ENCODE measurements at regions not wholly inside any gene's neighbourhood (a gene's known extent, or its start where the extent isn't known, plus 50 kb on each side); places are given as distances from the start of the nearest gene placed in this dataset.

DNA sequence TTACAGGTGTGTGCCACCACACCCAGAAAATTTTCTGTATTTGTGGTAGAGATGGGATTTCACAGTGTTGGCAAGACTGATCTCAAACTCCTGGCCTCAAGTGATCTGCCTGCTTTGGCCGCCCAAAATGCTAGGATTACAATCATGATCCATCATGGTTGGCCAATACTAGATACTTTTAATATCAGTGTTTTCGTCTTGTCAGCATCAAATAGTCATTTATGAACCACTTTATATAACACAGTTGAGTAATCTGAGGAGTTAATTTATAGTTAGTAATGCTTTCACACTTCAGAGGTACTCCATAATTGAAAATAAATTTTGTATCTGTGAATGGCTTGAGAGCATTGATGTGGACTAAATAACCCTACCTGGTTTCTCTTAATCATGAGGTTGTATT is 178.6 kb downstream of the TRAM1L1 start:
- H3K27ac ChIP-seq, result no peak overlapping the region
- TF ChIP-seq, protein P1, sequence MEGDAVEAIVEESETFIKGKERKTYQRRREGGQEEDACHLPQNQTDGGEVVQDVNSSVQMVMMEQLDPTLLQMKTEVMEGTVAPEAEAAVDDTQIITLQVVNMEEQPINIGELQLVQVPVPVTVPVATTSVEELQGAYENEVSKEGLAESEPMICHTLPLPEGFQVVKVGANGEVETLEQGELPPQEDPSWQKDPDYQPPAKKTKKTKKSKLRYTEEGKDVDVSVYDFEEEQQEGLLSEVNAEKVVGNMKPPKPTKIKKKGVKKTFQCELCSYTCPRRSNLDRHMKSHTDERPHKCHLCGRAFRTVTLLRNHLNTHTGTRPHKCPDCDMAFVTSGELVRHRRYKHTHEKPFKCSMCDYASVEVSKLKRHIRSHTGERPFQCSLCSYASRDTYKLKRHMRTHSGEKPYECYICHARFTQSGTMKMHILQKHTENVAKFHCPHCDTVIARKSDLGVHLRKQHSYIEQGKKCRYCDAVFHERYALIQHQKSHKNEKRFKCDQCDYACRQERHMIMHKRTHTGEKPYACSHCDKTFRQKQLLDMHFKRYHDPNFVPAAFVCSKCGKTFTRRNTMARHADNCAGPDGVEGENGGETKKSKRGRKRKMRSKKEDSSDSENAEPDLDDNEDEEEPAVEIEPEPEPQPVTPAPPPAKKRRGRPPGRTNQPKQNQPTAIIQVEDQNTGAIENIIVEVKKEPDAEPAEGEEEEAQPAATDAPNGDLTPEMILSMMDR (conservative IDR thresholded peaks at IDR 0.05), result no peak
- TF ChIP-seq ZFX (IDR thresholded peaks at IDR 0.05), result no peak

DNA sequence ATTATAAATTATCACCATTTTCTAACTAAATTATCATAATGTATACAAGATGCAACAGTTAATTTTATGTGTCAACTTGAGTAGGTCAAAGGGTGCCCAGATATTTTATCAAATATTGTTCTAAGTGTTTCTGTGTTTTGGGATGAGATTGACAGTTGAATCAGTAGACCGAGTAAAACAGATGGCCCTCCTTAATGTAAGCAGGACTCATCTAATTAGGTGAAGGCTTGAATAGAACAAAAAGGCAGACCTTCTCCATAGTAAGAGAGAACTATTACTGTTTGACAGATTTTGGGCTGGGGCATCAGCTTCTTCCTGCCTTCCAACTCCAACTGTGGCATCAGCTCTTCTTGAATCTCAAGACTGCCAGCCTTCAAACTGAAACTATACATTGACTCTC is 185.8 kb downstream of the TRAM1L1 start:
- H3K27ac ChIP-seq, result no peak overlapping the region
- no peak for TF ChIP-seq ZFX (IDR thresholded peaks at IDR 0.05)
- TF ChIP-seq, protein P1 (conservative IDR thresholded peaks at IDR 0.05), result no peak

DNA sequence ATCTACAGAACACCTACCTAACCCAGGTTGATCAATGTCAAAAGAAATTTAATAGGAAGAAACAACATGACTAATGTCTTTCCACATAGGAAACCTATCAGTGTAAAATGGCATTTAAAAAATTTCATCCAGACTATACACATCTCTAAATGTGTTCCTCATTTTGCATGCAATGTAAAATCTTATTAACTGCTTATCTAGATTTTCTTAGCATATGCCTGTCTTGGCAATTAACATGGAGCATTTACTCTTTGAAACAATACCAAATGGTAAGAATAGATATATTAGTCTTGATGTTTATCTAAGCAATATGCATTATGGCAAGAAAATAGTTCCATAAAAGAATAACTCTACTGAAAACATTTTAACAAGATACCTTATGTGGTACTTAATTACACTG is 199.8 kb downstream of the TRAM1L1 start:
- TF ChIP-seq, protein P1 (conservative IDR thresholded peaks at IDR 0.05), result no peak
- TF ChIP-seq ZFX (IDR thresholded peaks at IDR 0.05), result no peak
- no peak overlapping the region for H3K27ac ChIP-seq

DNA sequence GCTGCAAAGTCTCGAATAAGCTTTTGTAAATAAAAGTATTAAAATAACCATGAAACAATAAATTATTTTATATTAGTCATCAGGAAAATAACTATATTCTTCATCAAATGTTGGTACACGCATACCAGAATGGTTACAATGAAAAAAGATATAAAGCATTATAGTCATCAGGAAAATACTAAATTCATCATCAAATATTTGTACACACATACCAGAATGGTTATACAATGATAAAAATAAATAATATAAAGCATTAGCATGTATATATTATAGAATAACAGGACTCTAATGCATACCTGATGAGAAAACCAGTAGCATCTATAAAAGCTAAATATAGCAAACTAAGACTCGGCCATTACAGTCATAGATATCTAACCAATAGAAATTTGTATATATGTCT is 202.9 kb downstream of the TRAM1L1 start:
- TF ChIP-seq, protein P1 (conservative IDR thresholded peaks at IDR 0.05), result no peak
- no peak for TF ChIP-seq ZFX (IDR thresholded peaks at IDR 0.05)
- H3K27ac ChIP-seq, result no peak overlapping the region

DNA sequence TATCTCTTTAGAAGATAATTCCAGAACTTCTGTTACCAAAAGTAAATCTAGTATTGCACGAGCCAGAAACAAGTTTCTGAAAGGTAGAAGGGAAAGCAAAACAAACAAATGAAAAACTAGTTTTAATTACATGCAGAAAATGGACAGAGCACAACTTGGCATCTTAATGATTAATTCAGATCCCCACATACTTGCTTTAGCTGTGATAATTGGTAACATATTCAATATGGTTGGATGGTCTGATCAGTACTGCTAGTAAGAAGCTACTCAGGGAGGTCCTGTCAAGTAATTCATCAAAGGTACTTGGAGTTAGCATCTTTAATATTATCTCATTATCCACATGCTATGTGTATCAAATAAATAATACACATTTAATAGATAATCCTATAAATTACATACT is 204.3 kb downstream of the TRAM1L1 start:
- no peak for TF ChIP-seq ZFX (IDR thresholded peaks at IDR 0.05)
- TF ChIP-seq, protein P1 (conservative IDR thresholded peaks at IDR 0.05), result no peak
- no peak overlapping the region for H3K27ac ChIP-seq

DNA sequence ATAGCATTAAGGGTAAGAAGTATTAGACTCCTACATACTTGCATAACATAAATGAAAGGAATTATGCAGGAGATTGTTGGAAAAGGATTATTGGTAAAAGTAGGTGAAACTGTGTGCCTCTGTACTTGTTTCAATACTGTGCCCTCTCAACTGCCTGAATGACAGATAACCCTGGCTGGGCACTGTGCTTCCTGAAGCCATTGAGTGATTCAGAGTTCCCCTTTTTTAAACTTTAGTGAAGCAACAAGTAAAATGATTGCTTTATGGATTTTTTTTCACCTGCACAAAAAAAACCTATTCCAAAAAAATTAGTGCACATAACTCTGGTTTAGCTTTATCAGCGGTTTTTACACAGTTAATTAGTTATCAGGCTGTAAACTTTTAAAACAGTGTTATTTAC is 204.8 kb downstream of the TRAM1L1 start:
- no peak overlapping the region for H3K27ac ChIP-seq
- TF ChIP-seq, protein P1 (conservative IDR thresholded peaks at IDR 0.05), result no peak
- TF ChIP-seq ZFX (IDR thresholded peaks at IDR 0.05), result no peak

DNA sequence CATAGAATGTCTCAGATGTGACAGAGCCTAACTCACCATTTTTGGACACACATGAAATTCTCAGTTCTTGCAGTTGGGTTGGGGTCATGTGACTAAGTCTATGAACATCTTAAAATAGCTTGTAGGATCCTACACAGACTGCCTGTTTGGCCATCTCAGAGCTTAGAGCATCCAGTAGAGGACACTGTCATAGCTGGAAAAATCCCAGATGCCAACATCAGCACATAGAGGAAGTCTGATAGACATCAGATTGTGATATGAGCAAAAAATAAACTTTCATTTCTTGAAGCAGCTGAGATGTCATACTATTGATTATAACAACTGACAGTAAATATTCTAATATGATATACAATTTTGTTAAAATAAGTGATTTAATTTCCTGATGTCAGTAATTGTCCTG is 207.1 kb downstream of the TRAM1L1 start:
- no peak overlapping the region for H3K27ac ChIP-seq
- no peak for TF ChIP-seq ZFX (IDR thresholded peaks at IDR 0.05)
- TF ChIP-seq, protein P1 (conservative IDR thresholded peaks at IDR 0.05), result no peak

Data from C4-2B (cell line).